ENCODE measurements at regions not wholly inside any gene's neighbourhood (a gene's known extent, or its start where the extent isn't known, plus 50 kb on each side); places are given as distances from the start of the nearest gene placed in this dataset.

- no peaks in the 10 kb centered on the region for H3K27me3 ChIP-seq (ENCODE audit: control insufficient read depth in 4 of 4, insufficient read depth in 4 of 4, low read length in 3 of 4)
- no peak overlapping the region for H3K27ac ChIP-seq (ENCODE audit: low read depth in 1 of 2, low read length in 2 of 2)
- WGBS = 47% methylated on average over 4 of the region's 4 CpGs
- no peaks in the 10 kb centered on the region for H3K9me3 ChIP-seq (ENCODE audit: control insufficient read depth in 4 of 4, low read length in 3 of 4)
- DNase-seq (ENCODE audit: low spot score) = no peak
- TF ChIP-seq JUND (IDR thresholded peaks at IDR 0.05) = no peak
- TF ChIP-seq RXRA (IDR thresholded peaks at IDR 0.05) = no peak
- TF ChIP-seq FOXA1 (IDR thresholded peaks at IDR 0.05) = no peak
- no peak for TF ChIP-seq YY1 (IDR thresholded peaks at IDR 0.05)
- TF ChIP-seq EGR1 (IDR thresholded peaks at IDR 0.05; ENCODE audit: low read depth in 2 of 2) = no peak
- TF ChIP-seq ATF3 (IDR thresholded peaks at IDR 0.05) = no peak
- no peak for TF ChIP-seq HNF4G (IDR thresholded peaks at IDR 0.05)
- no peak for TF ChIP-seq REST (IDR thresholded peaks at IDR 0.05)
- no peak for TF ChIP-seq GABPA (IDR thresholded peaks at IDR 0.05 in 1 of 2, conservative IDR thresholded peaks at IDR 0.05 in 1 of 2)
- no peak for TF ChIP-seq TAF1 (conservative IDR thresholded peaks at IDR 0.05)
- TF ChIP-seq CTCF (IDR thresholded peaks at IDR 0.05; ENCODE audit: low read depth, low read length, missing input control) = no peak
- TF ChIP-seq MAX (IDR thresholded peaks at IDR 0.05) = no peak
- TF ChIP-seq RAD21 (IDR thresholded peaks at IDR 0.05) = no peak
- TF ChIP-seq ZBTB33 (IDR thresholded peaks at IDR 0.05) = no peak
- no peak for TF ChIP-seq FOXA2 (IDR thresholded peaks at IDR 0.05)
- H3K9ac ChIP-seq (ENCODE audit: low read depth in 1 of 2, low read length in 2 of 2) = no peak overlapping the region
- H3K36me3 ChIP-seq (ENCODE audit: control insufficient read depth in 4 of 4, insufficient read depth in 3 of 4, low read depth in 1 of 4, low read length in 3 of 4) = no peaks in the 10 kb centered on the region
- H3K4me3 ChIP-seq (ENCODE audit: low read depth in 1 of 3, low read length in 3 of 3) = no peak overlapping the region
- H3K4me1 ChIP-seq (ENCODE audit: control insufficient read depth in 4 of 4, insufficient read depth in 4 of 4, low read length in 3 of 4) = no peaks in the 10 kb centered on the region
Measured at GRCh38 chr12:34097213-34097612, 74.9 kb downstream of the ALG10 start.

GRCh38 chr12:34105392-34105933 is 83.2 kb downstream of the ALG10 start:
- DNase-seq (ENCODE audit: low spot score) = no peak
- peaks cover 0 to 4% (median 0%) of the 10 kb centered on the region in 4 donors for H3K27me3 ChIP-seq (ENCODE audit: control insufficient read depth in 4 of 4, insufficient read depth in 4 of 4, low read length in 3 of 4)
- H3K9ac ChIP-seq (ENCODE audit: low read depth in 1 of 2, low read length in 2 of 2) = no peak overlapping the region
- peaks cover 0 to 7% (median 6%) of the 10 kb centered on the region in 4 donors for H3K4me1 ChIP-seq (ENCODE audit: control insufficient read depth in 4 of 4, insufficient read depth in 4 of 4, low read length in 3 of 4)
- H3K9me3 ChIP-seq (ENCODE audit: control insufficient read depth in 4 of 4, low read length in 3 of 4) = no peaks in the 10 kb centered on the region
- H3K36me3 ChIP-seq (ENCODE audit: control insufficient read depth in 4 of 4, insufficient read depth in 3 of 4, low read depth in 1 of 4, low read length in 3 of 4) = no peaks in the 10 kb centered on the region
- no peak overlapping the region for H3K27ac ChIP-seq (ENCODE audit: low read depth in 1 of 2, low read length in 2 of 2)
- 89% methylated on average over 7 of the region's 7 CpGs for WGBS
- no peak overlapping the region for H3K4me3 ChIP-seq (ENCODE audit: low read depth in 1 of 3, low read length in 3 of 3)
- TF ChIP-seq CTCF (IDR thresholded peaks at IDR 0.05; ENCODE audit: low read depth, low read length, missing input control) = no peak
- TF ChIP-seq ZBTB33 (IDR thresholded peaks at IDR 0.05) = no peak
- no peak for TF ChIP-seq HNF4A (conservative IDR thresholded peaks at IDR 0.05)
- TF ChIP-seq TAF1 (conservative IDR thresholded peaks at IDR 0.05) = no peak
